A673 (cell line): ENCODE measurements at regions not wholly inside any gene's neighbourhood (a gene's known extent, or its start where the extent isn't known, plus 50 kb on each side); places are given as distances from the start of the nearest gene placed in this dataset.

Source experiments
- CTCF ChIP-seq: fragments of 300-800, 200-600 bp; sonication (generic); conservative IDR thresholded peaks from 2 replicates; pipeline ENCODE4 v1.5.1; 2017; ENCODE audit warnings: low read depth, mild to moderate bottlenecking, antibody characterized with exemption, low read length, moderate library complexity, mixed read lengths
- EZH2 ChIP-seq: fragments of 200-600 bp; sonication (generic); IDR thresholded peaks from 2 replicates; pipeline ENCODE4 v1.6.1; 2017; ENCODE audit warnings: borderline replicate concordance, low read depth, mild to moderate bottlenecking, mixed read lengths, antibody characterized with exemption, low read length; ENCODE audit not compliant: poor library complexity, severe bottlenecking

GRCh38 chr14:103259801-103260628 is 74.0 kb upstream of the EIF5 start:
- TF ChIP-seq CTCF (no peak), EZH2 (no peak)
